HG02870 (cell line): ENCODE measurements at regions not wholly inside any gene's neighbourhood (a gene's known extent, or its start where the extent isn't known, plus 50 kb on each side); places are given as distances from the start of the nearest gene placed in this dataset.
"Not testable (repeated sequence)": the region's sequence is repeated elsewhere in the genome, so short reads cannot be mapped to it uniquely, and the experiment has no call there.

Source experiments
- ATAC-seq: cut with Tn5 transposase; IDR thresholded peaks from one replicate; pipeline ENCODE4 v1.9.1; 2021; ENCODE audit warnings: mild to moderate bottlenecking, moderate library complexity; ENCODE audit not compliant: unreplicated experiment

DNA sequence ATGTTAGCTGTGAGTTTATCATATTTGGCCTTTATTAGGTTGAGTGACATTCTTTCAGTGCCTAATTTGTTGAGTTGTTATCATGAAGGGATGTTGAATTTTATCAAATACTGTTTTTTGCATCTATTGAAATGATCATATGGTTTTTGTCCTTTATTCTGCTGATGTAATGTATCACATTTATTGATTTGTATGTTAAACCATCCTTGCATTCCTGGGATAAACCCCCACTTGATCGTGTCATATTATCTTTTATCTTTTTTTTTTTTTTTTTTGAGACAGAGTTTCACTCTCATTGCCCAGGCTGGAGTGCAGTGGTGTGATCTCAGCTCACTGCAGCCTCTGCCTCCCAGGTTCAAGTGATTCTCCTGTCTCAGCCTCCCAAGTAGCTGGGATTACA lies 51.9 kb upstream of the MFGE8 start:
- ATAC-seq: not testable (repeated sequence)

DNA sequence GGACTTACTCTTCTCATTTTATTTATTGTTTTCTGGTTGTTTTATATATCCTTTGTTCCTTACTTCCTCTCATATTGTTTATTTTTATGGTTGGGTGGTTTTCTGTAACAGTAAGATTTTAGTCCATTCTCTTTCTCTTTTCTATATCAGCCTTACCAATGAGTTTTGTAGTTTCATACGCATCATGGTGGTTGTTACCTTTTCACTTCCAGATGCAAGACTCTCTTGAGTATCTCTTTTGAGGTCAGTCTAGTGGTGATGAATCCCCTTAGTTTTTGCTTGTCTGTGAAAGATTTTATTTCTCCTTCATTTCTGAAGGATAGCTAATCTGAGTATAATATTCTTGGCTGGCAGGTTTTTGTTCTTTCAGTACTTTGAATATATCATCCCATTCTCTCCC lies 57.1 kb upstream of the MFGE8 start:
- no peak for ATAC-seq

DNA sequence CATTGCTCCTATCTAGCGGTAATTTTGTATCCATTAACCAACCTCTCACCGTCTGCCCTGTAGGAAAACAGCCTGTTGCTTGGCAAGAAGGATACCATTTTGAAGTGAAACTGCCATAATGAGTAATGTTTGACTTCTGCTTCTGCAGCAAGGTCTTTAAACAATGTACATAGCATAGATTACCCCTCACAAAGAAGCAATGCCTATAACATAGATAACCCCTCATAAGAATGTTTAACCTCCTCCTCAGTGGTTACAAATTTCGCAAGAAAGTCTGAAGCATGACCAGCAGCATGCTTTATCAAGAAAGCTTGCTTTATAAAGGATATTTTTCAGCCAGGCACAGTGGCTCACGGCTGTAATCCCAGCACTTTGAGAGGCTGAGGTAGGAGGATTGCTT lies 61.2 kb upstream of the MFGE8 start:
- ATAC-seq: no peak

DNA sequence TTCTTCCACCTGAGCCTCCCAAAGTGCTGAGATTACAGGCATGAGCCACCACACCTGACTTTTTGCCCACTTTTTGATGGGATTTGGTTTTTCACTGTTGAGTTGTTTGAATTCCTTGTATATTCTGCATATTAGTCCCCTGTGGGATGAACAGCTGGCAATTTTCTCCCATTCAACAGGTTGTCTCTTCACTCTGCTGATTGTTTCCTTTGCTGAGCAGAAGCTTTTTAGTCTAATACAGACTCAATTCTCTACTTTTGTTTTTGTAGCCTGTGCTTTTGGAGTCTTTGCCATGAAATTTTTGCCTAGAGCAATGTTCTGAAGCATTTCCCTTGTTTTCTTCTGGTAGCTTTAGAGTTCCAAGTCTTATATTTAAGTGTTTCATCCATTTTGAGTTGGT lies 62.7 kb upstream of the MFGE8 start:
- ATAC-seq: no peak

DNA sequence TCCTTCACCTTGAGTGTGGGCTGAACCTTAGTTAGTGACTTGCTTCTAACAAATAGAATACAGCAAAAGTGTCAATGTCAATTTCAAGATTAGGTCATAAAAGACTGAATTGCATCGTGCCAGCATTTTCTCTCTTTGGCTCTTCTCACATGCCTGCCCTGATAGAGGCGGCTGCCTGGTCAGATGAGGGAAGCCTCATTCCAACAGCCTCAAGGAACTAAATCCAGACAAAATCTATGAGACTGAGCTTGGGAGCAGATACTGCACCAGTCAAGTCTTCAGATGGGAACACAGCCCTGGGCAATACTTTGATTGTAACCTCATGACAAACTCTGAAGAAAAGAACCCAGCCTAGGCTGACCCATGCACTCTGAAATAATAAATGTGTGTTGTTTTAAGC lies 63.5 kb upstream of the MFGE8 start:
- ATAC-seq: no peak

DNA sequence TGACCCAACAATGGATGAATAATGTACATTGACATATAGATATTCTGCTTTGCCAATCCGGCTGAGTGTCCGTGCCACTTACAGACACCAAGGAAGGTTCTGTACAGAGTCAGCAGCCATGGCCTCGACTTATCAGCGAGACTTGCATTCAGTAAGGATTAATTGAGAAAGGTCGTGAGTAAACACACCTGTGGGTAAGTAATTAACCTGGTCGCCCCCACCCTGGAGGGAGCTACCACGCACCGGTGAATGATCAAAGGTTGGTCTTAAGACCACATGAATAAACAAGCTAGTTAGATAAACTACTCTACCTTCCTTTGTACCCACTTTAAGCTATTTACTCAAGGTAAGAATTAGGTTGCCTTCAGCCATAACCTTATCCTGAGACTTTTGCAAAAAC lies 66.5 kb upstream of the MFGE8 start:
- ATAC-seq: no peak

DNA sequence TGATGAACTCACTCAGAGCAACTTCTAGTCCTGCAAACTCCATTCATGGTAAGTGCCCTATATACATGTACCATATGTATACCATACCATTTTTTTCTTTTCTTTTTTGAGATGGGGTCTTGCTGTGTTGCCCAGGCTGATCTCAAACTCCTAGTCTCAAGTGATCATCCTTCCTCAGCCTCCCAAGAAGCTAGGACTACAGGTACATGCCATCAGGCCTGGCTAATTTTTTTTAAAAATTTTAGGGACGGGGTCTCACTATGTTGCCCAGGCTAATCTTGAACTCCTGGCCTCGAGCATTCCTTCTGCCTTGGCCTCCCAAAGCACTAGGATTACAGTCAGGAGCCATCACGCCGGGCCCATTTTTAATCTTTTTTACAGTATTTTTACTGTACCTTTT lies 67.3 kb upstream of the MFGE8 start:
- ATAC-seq: no peak

DNA sequence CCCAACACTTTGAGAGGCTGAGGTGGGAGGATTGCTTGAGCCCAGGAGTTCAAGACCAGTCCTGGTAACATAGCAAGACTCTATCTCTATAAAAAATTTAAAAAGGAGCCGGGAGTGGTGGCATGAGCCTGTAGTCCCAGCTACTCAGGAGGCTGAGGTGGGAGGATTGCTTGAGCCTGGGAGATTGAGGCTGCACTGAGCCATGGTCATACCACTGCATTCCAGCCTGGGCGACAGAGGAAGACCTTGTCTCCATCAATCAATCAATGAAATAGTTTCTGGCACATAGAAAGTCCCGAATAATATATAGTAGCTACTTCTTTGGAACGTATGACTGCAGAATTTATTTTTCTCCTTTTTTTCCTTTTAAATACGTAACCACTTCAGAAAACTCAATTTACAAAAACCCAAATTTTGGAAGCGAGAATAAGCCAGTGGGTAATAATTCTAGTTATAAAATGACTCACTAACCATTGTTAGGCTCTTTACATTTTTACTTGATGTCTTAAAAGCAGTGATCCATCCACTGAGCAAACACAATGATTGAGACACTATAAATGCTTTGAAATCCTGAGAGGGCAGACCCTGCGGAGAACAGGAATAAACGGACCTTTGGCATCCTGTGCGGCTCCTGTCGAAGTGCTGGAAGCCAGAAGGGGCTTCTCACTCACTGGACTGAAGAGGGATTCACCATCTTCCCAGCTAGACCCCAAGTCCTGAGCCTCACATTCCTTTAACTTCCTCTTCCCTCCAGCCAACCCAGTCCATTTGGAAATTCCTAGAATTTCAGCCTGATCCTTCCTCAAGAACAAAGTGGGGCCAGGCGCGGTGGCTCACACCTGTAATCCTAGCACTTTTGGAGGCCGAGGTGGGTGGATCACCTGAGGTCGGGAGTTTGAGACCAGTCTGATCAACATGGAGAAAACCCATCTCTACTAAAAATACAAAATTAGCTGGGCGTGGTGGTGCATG lies 68.4 kb upstream of the MFGE8 start:
- ATAC-seq: no peak

DNA sequence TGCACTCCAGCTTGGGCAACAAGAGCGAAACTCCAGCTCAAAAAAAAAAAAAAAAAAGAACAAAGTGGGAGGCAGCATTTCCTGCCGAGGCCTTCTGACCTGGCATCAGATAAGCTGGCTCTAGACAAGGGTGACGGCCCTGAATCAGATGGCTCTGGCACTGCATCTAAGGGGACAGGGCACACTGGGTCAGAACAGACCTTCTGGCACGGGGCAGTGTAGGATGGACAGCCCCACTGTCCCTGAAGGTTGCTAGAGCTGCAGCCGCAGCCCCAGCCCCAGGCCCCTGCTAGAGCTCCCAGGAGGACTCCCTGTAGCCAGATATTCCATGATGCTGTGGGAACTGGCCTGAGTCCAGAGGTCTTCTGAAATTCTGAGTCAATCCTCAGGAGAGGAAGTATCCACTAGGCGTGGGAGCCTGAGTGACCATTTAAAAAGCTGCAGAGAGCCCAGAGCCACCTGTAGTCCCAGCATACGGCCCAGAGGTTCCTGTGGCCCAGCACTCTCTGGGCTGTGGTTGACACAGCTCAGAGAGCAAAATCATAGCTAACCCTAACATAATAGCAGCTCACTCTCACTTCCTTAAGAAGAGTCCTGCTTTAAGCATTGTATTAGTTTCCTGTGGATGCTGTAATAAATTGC lies 69.2 kb upstream of the MFGE8 start:
- ATAC-seq: peak; percentile 98

DNA sequence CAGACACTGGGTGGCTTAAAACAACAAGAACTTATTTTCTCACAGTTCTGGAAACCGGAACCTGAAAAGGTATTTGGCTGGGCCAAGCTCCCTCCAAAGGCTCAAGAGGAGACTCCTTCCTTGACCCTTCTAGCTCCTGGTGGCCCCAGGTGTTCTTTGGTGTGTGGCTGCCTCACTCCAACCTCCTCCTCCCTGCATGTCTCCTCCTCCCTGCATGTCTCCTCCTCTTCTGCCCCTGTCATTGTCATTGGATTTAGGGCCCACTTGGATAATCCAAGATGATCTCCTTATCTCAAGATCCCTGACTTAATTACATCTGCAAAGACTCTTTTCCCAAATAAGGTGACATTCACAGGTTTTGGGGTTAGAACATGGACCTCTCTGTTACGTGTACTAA lies 69.8 kb upstream of the MFGE8 start:
- no peak for ATAC-seq

DNA sequence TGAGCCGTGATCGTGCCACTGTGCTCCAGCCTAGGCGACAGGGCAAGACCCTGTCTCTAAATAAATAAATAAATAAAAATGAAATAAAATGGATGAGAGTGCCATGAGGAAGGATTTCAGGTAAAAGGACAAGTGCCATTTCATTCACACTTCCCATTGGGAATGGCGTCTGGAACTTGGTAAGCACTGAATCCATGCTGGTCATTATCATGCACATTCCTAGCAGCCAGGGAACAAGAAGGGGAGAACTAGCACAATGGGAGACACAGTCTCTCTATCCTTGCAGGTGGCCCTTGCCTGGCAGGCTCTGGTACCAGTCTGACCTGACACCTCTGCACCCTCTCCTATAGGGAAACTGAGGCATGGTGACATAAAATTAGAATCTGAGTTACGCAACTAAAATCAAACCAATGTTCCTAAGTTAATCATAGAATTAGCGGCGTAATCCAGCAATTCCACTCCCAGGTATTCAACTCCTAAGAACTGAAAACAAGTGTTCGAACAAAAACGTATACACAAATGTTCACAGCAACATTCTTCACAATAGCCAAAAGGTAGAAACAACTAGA lies 70.8 kb upstream of the MFGE8 start:
- ATAC-seq: no peak

DNA sequence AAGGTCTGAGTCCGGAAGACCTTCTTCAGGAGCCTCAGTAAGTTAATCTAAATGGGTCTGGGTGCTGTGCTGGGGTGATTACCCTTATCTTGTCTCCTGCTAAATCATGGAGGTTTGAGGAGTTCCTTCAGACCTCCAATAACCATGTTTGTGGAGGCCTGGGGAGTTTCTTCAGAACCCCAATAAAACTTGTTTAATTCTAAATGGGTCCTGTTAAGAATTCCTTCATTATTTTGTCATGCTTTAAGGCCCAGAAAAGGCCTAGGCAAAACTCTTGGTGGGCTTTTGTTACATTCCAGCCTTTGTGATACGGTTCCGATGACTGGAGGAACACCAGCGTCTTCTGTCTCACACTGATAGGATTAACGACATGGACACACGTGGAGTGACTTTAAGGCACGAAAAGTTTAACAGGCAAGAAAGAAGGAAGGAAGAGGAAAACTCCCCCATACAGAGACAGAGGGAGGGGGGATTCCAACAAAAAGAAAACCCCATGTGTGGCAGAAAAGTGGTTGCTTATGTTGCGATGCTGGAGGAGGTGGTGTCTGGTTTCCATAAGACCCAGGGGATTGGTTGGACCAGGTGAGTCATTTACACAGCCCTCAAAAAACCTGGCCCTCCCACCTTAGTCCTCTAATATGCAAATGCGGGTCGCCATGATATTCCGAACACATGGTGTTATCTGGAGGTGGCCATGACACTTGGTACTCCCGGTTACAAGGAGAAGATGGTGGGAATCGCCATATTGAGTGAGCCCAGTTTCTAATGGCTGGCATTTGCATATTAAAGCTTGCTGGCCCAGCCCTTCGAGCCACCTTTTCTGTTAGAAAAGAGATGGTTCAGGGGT lies 72.6 kb upstream of the MFGE8 start:
- no peak for ATAC-seq

DNA sequence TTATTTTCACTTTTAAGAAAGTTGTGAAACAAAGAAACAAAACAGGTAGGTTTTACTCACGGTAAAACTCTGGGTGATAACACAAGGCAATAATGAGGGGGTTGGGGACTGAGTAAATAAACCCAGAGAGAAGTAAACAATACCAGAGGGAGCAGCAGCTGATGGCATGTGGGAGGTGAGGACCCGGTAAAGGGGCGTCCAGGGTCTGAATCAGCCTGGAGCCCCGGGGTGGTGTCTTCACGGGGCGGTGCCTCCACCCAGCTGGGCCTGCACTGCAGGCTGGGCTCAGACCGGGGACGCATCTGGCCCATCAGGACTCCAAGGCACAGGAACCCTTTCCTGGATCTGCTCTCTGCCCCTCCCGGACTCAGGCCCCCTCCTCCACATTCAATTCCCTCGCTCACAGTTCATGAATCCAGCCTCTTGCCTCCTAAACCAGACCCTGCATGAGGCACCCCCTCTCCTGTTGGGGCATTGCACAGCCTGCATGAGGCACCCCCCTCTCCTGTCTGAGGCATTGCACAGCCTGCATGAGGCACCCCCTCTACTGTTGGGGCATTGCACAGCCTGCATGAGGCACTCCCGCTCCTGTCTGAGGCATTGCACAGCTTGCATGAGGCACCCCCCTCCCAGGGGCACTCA lies 73.9 kb upstream of the MFGE8 start:
- no peak for ATAC-seq

DNA sequence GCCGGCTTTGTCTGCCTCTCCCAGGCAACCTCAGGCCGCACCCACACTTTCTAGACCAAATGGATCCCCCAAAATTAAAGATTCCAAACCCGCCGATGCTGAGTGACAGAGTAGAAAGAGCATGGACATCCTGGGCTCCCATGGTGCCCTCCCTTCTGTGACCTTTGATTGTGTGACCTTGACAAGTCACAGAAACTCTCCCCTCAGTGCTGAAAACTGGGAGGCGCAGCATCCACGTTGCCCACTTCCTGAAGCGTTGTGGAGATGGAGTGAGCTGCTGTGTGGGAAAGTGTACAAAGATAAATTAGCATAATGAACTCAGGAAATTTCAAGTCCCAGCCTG lies 74.4 kb upstream of the MFGE8 start:
- ATAC-seq: no peak

DNA sequence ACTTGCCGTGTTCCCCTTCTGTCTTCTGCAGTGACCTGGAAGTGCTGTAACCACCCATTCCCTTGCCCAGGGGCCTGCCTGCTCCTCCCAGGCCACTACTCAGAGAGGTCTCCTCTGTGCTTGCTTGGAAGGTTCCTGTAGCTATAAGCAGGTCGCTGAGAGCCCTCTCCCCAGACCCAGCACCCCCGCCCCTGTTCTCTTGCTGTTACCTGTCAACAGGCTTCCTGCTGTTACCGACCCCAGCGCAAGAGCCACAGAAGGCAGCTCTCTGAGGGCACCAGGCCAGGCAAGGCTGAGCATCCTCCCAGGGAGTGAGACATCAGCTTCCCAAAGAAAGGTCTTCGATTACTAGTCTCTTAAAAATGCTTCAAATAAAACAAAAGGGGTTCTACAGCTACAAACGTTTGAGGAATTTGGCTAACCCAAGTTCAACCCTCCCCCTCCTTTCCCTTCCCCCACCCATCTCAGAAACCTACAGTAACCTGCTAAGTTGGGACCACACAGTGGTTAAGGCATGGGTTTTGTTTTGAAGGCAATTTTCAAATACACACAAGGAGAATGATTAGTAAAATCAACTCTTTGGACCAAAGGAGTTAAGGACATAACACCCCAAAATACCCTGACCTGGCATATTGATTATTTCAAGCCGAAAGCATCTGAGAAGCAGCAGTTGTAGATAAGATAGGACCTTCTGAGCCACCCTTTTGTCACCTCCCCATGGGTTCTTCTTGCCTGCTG lies 74.9 kb upstream of the MFGE8 start:
- no peak for ATAC-seq

DNA sequence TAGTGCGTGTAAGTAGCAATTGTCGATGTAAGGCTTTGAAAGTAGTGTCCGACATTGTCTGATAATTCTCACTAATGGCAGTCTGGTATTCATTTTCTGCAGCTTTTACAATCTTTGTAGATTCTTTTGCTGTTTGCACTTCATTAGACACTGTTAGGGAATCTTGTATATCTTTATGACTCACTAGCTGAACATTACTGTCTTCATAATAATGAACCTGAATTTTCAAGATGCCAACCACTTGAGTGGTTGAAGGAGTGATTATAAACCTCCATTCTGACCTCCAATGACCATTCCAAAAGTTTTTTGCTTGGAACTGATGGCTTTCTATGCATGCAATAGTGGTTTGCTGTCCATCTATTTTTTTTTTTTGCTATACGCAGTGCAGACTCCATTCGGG lies 76.4 kb upstream of the MFGE8 start:
- no peak for ATAC-seq

DNA sequence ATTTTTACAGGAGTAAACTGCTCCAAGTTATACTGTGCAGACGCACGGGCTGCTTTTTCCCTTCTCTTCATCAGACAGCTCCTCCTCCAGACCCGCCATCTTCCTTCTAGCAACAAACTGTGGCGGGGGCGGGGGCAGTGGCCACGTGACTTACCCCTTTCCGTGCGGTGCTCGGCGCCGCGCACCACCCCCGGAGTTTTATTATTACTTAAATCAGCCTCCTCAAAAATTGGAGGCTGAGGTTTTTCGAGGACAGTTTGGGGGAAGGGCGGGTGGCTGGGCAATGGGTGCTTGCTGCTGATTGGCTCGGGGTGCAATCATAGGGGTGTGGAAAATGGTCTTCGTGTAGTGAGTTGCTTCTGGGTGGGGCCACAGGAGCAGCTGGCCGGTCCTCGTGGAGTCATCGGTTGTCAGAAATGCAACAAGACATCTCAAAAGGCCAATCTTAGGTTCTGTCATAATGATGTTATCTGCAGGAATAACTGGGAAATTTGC lies 77.1 kb upstream of the MFGE8 start:
- no peak for ATAC-seq

DNA sequence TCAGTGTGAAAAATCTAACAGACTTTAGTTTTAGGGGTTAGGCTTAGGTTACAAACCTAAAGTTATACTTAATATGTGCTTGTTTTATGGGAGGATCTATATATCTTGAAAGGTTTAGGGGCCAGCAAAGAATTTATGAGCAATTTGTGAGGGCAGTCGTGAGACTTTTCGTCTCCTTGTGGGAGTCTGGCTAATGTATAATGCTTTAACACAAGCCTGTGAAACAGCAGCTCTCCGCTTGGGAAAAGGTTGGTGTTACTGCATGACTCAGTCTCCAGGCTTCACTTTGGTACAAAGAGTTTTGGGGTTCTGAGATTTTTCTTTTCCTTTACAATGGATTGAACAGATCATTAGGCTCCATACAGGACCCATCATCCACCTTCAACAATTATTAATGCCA lies 79.0 kb upstream of the MFGE8 start:
- no peak for ATAC-seq

DNA sequence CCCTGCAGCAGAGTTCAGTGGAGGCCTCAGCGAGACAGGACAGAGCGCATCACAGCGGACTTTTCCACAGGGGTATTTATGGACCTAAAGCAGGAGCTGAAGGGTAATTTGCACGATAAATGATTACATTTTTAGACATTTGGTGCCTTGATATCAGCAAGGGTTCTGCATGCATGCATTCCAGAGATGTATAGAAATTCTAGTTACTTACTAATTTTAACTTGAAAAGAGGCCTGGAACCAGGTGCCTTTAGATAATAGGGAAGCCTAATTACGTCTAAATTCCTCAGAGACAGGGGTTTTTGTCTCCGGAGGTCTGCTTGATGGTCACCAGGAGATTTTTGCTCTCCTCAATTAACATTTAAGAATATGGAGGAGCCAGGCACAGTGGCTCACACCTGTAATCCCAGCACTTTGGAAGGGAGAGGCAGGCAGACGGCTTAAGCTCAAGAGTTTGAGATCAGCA lies 79.8 kb upstream of the MFGE8 start:
- no peak for ATAC-seq

DNA sequence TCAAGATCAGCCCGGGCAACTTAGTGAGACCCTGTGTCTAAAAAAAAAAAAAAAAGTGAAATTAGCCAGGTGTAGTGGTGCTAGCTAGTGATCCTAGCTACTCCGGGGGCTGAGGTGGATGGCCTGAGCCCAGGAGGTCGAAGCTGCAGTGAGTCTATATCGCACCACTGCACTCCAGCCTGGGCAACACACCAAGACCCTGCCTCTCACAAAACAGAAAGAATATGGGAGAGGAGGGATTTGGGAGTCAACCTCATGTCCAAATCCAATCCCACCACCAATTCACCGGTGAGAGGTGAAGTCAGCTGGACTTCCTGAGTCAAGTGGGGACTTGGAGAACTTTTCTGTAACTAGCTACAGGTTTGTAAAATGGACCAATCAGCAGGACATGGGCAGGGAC lies 80.5 kb upstream of the MFGE8 start:
- no peak for ATAC-seq
